ENCODE measurements at regions not wholly inside any gene's neighbourhood (a gene's known extent, or its start where the extent isn't known, plus 50 kb on each side); places are given as distances from the start of the nearest gene placed in this dataset.

GRCh38 chr2:199144546-199144945, 313.2 kb downstream of the SATB2 start:
- TF ChIP-seq, protein P1, sequence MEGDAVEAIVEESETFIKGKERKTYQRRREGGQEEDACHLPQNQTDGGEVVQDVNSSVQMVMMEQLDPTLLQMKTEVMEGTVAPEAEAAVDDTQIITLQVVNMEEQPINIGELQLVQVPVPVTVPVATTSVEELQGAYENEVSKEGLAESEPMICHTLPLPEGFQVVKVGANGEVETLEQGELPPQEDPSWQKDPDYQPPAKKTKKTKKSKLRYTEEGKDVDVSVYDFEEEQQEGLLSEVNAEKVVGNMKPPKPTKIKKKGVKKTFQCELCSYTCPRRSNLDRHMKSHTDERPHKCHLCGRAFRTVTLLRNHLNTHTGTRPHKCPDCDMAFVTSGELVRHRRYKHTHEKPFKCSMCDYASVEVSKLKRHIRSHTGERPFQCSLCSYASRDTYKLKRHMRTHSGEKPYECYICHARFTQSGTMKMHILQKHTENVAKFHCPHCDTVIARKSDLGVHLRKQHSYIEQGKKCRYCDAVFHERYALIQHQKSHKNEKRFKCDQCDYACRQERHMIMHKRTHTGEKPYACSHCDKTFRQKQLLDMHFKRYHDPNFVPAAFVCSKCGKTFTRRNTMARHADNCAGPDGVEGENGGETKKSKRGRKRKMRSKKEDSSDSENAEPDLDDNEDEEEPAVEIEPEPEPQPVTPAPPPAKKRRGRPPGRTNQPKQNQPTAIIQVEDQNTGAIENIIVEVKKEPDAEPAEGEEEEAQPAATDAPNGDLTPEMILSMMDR (IDR thresholded peaks at IDR 0.05; ENCODE audit: insufficient read depth, low read length, poor library complexity, severe bottlenecking), result no peak
- no peak for DNase-seq (ENCODE audit: low read depth)
- no peaks in the 10 kb centered on the region for H3K27me3 ChIP-seq (ENCODE audit: control insufficient read depth, insufficient read depth, low read length)

DNA sequence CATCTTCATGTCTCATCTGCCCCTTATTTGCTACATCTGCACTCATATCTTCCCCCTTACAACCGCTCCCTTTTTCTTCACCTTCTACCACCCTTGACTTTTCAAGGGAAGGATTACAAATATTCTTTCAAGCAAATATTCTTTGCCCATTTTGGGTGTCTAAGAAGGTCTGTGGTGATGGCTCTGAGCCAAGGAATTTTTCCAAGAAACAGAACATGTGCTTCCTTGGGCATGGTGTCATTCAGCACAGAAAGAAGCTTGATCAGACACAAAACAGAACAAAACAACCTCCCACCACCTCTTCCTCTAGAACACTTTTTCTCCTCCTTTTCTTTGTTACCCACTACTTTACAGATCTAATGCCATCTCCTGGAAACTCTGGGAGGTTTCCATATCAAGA, 313.7 kb downstream of the SATB2 start:
- H3K36me3 ChIP-seq (ENCODE audit: control insufficient read depth, insufficient read depth, low read length), result no peaks in the 10 kb centered on the region
- H3K4me3 ChIP-seq (ENCODE audit: low read depth, low read length), result no peak overlapping the region
- TF ChIP-seq, protein P1 (IDR thresholded peaks at IDR 0.05; ENCODE audit: insufficient read depth, low read length, poor library complexity, severe bottlenecking), result no peak
- H3K27me3 ChIP-seq (ENCODE audit: control insufficient read depth, insufficient read depth, low read length), result no peaks in the 10 kb centered on the region
- no peak for DNase-seq (ENCODE audit: low read depth)

More at GRCh38 chr2:199144546-199144945, 313.2 kb downstream of the SATB2 start:
- Histone ChIP-seq H3K4me3 (ENCODE audit: low read depth, low read length) (no peak overlapping the region), H3K36me3 (ENCODE audit: control insufficient read depth, insufficient read depth, low read length) (no peaks in the 10 kb centered on the region)

DNA sequence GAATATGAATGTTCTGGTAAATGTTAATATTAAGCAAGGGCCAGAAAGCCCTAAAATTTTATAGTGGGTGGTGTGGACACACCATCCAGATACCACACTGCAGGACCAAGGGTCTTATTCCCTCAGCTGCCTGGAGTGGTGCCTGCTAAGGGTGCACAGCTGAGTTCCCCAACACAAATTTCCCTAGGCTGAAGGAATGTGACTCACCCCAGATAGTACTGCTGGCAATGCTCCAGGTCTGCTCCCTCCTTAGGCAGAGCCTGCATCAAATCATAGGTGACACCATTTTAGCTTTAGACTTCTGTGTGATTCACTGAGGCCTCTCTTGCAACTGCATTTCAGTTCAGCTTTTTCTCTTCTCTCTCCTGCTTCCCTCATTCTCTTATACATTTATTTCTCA, 321.1 kb downstream of the SATB2 start:
- Histone ChIP-seq H3K36me3 (ENCODE audit: control insufficient read depth, insufficient read depth, low read length) (no peaks in the 10 kb centered on the region), H3K4me3 (ENCODE audit: low read depth, low read length) (no peak overlapping the region), H3K27me3 (ENCODE audit: control insufficient read depth, insufficient read depth, low read length) (no peaks in the 10 kb centered on the region)
- peak; percentile 49 for DNase-seq (ENCODE audit: low read depth)
- TF ChIP-seq, protein P1 (IDR thresholded peaks at IDR 0.05; ENCODE audit: insufficient read depth, low read length, poor library complexity, severe bottlenecking), result no peak

DNA sequence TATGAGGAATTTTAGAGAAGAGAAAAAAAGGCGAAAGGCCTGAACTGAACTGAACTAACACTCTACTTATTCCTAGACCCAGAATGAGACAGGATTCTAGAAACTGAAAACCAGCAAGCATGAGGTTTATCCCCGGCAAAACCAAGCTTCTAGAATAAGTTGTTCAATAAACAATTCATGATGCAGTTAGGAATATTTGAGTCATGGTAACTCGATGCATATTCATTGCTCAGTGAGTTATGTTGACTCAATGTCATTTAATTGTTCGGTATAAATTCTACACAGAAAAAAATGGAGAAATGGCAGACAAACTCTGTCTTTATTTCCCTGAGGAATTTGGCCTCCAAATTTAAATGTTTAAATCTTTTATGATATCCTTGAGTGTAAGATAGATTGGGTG, 321.5 kb downstream of the SATB2 start:
- no peaks in the 10 kb centered on the region for H3K27me3 ChIP-seq (ENCODE audit: control insufficient read depth, insufficient read depth, low read length)
- no peaks in the 10 kb centered on the region for H3K36me3 ChIP-seq (ENCODE audit: control insufficient read depth, insufficient read depth, low read length)
- TF ChIP-seq, protein P1 (IDR thresholded peaks at IDR 0.05; ENCODE audit: insufficient read depth, low read length, poor library complexity, severe bottlenecking), result no peak
- no peak for DNase-seq (ENCODE audit: low read depth)
- H3K4me3 ChIP-seq (ENCODE audit: low read depth, low read length), result no peak overlapping the region

DNA sequence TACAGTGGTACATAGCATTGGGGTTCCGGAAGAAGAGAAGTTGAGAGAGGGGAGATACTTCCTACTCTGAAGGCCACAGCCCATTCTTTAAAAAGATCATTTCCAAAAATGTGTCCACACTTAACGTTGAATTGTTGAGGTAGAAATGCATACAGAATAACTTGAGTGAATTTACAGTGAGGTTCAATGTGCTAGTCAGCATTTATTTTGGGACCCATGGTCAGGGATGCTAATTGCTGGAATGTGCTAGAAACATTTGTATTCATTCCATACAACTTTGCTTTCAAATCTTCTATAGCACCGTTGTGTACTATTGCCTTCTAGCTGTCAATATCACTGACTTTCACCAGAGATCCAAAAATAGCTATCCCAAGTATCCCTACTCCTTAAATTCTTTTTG, 325.9 kb downstream of the SATB2 start:
- Histone ChIP-seq H3K4me3 (ENCODE audit: low read depth, low read length) (no peak overlapping the region), H3K27me3 (ENCODE audit: control insufficient read depth, insufficient read depth, low read length) (no peaks in the 10 kb centered on the region), H3K36me3 (ENCODE audit: control insufficient read depth, insufficient read depth, low read length) (no peaks in the 10 kb centered on the region)
- TF ChIP-seq, protein P1 (IDR thresholded peaks at IDR 0.05; ENCODE audit: insufficient read depth, low read length, poor library complexity, severe bottlenecking), result no peak
- no peak for DNase-seq (ENCODE audit: low read depth)

DNA sequence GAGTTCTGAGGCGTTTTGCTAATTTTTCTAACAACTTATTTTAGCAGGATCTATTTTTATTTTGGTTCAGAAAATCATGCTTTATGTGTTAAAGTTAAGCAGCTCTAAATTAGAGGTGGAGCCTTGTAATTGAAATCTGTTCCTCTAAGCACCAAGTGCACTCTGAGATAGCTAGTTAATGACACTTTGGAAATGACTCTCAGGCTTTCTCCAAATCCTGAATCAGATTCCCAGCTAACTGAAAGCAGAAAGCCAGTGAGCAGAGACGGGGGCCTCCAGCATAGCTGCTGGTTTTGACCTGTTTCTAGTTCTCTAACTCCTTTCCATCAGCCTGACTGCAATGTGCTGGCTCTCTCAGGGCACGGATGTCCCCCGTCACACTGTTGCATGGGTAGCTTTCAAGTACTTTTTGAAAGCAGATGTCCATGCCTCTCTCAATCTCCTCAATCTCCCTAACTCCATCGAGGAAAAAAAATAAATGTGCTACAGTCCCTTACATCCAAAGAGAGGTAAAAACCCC, 326.5 kb downstream of the SATB2 start:
- TF ChIP-seq, protein P1 (IDR thresholded peaks at IDR 0.05; ENCODE audit: insufficient read depth, low read length, poor library complexity, severe bottlenecking), result no peak
- Histone ChIP-seq H3K27me3 (ENCODE audit: control insufficient read depth, insufficient read depth, low read length) (no peaks in the 10 kb centered on the region), H3K36me3 (ENCODE audit: control insufficient read depth, insufficient read depth, low read length) (no peaks in the 10 kb centered on the region), H3K4me3 (ENCODE audit: low read depth, low read length) (no peak overlapping the region)
- DNase-seq (ENCODE audit: low read depth), result no peak
